Tibial nerve (tissue), 3 donors: ENCODE measurements at regions not wholly inside any gene's neighbourhood (a gene's known extent, or its start where the extent isn't known, plus 50 kb on each side); places are given as distances from the start of the nearest gene placed in this dataset.

Experiments
- CTCF ChIP-seq, 5 experiments: fragments of 200-600 bp in 3 of 5; fragments of 450-650 bp in 2 of 5; sonication (generic) in 3 of 5; IDR thresholded peaks; one replicate each; pipeline ENCODE4 v1.5.1; 2016 to 2019; ENCODE audit warnings: antibody characterized with exemption in 5 of 5, mild to moderate bottlenecking in 3 of 5, moderate library complexity in 2 of 5
- POLR2A ChIP-seq, 2 donors: fragments of 450-650 bp; IDR thresholded peaks; one replicate each; pipeline ENCODE4 v1.6.1; 2017; ENCODE audit warnings: antibody characterized with exemption in 2 of 2, mild to moderate bottlenecking in 2 of 2, moderate library complexity in 2 of 2

DNA sequence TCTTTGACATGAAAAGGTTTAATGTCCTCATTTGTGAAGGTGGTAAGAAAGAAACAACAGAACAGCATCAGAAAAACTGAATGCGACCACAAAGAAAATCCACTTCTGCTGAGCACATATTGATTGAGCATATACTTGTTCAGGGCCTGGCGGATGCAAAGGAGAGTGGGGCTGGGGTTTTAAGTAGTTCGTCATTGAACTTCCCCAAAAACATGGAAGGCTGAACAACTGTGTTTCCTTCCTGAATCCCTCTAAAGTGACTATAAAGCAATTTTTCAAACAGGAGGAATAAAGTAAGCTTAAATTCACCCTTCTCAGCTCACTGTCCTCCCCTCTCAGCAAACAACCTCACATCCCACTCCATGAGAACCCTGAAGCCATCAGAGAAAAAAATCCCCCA lies 262.9 kb downstream of the AGTPBP1 start:
- TF ChIP-seq CTCF (IDR thresholded peaks at IDR 0.05) (no peak), POLR2A (IDR thresholded peaks at IDR 0.05) (no peak)
